GM23248 (cell line): ENCODE measurements at regions not wholly inside any gene's neighbourhood (a gene's known extent, or its start where the extent isn't known, plus 50 kb on each side); places are given as distances from the start of the nearest gene placed in this dataset.

Experiments used
- EZH2 ChIP-seq: fragments of 200-600 bp; sonication (generic); IDR thresholded peaks from 2 replicates; pipeline ENCODE4 v1.6.1; 2018; ENCODE audit warnings: antibody characterized with exemption, mild to moderate bottlenecking; ENCODE audit not compliant: insufficient read depth, poor library complexity, severe bottlenecking
- EZH2phosphoT487 ChIP-seq: fragments of 200-600 bp; sonication (generic); IDR thresholded peaks from 2 replicates; pipeline ENCODE4 v1.6.1; 2018; ENCODE audit warnings: antibody characterized with exemption, moderate library complexity, mild to moderate bottlenecking, low read depth; ENCODE audit not compliant: insufficient read depth

GRCh38 chr2:139034064-139034463, 253.9 kb upstream of the NXPH2 start:
- TF ChIP-seq EZH2 (no peak), EZH2phosphoT487 (no peak)
